Astrocyte of the hippocampus (primary cell): ENCODE measurements at regions not wholly inside any gene's neighbourhood (a gene's known extent, or its start where the extent isn't known, plus 50 kb on each side); places are given as distances from the start of the nearest gene placed in this dataset.
"Not testable (repeated sequence)": the region's sequence is repeated elsewhere in the genome, so short reads cannot be mapped to it uniquely, and the experiment has no call there.

Experiments
- DNase-seq: peaks from one replicate; pipeline ENCODE4 v3.0.0; 2011; ENCODE audit warnings: low read depth, low spot score

DNA sequence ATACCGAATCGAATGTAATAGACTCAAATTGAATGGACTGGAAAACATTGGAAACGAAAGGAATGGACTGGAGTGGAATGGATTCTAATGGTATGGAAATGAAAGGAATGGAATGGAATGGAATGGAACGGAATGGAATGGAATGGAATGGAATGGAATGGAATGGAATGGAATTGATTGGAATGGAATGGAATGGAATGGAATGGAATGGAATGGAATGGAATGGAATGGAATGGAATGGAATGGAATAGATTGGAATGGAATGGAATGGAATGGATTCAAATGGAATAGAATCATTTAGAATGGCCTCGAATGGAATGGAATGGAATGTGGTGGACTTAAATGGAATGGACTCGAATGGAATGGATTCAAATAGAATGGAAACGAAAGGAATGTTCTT is 1057.5 kb upstream of the USP9Y start:
- not testable (repeated sequence) for DNase-seq

- peak; percentile 13 for DNase-seq
Observed at GRCh38 chrY:11668221-11668620, 1032.8 kb upstream of the USP9Y start.
